ENCODE measurements at regions not wholly inside any gene's neighbourhood (a gene's known extent, or its start where the extent isn't known, plus 50 kb on each side); places are given as distances from the start of the nearest gene placed in this dataset.

DNA sequence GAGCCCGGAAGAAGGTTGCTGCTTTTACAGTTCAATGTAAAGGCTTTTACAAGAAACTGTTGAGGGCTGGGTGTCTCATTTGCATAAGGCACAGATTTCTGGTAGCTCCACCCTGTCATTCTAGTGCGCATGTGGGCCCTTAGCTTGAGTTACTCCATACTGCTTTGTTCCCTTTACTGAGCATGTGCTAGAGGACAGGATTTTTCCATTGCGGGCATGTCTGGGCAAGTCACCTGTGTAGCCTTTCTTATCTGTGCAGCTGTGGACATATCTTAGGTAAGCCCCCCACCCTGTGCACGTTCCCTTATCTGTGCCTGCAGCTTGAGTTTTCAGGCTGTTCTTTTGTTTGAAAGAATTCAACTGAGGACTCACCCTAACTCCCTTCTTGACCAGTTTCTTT, 56.2 kb upstream of the ARHGAP5 start:
- WGBS, 2 donors, result 91 to 93% methylated on average over 4 of the region's 4 CpGs
- H3K27ac ChIP-seq (ENCODE audit: low read depth in 1 of 2, low read length in 1 of 2), result no peak overlapping the region
- H3K9ac ChIP-seq (ENCODE audit: insufficient read depth in 1 of 2, low read length in 2 of 2), result no peak overlapping the region
- no peak overlapping the region for H3K4me3 ChIP-seq
- TF ChIP-seq, protein P1, sequence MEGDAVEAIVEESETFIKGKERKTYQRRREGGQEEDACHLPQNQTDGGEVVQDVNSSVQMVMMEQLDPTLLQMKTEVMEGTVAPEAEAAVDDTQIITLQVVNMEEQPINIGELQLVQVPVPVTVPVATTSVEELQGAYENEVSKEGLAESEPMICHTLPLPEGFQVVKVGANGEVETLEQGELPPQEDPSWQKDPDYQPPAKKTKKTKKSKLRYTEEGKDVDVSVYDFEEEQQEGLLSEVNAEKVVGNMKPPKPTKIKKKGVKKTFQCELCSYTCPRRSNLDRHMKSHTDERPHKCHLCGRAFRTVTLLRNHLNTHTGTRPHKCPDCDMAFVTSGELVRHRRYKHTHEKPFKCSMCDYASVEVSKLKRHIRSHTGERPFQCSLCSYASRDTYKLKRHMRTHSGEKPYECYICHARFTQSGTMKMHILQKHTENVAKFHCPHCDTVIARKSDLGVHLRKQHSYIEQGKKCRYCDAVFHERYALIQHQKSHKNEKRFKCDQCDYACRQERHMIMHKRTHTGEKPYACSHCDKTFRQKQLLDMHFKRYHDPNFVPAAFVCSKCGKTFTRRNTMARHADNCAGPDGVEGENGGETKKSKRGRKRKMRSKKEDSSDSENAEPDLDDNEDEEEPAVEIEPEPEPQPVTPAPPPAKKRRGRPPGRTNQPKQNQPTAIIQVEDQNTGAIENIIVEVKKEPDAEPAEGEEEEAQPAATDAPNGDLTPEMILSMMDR (IDR thresholded peaks at IDR 0.05; ENCODE audit: control extremely low read depth, extremely low read depth), result no peak
- peaks cover 0 to 13% (median 9%) of the 10 kb centered on the region in 5 donors for H3K4me1 ChIP-seq (ENCODE audit: control insufficient read depth in 5 of 5, insufficient read depth in 5 of 5, low read length in 5 of 5)
- peaks cover 0 to 2% (median 0%) of the 10 kb centered on the region in 4 donors for H3K9me3 ChIP-seq (ENCODE audit: control insufficient read depth in 4 of 4, insufficient read depth in 3 of 4, low read length in 3 of 4)
- H3K27me3 ChIP-seq (ENCODE audit: control insufficient read depth in 3 of 3, insufficient read depth in 3 of 3, low read length in 2 of 3), result no peaks in the 10 kb centered on the region
- no peak for ATAC-seq (ENCODE audit: insufficient read depth, low FRiP score)
- DNase-seq, result no peak
- H3K36me3 ChIP-seq (ENCODE audit: control insufficient read depth in 4 of 4, insufficient read depth in 4 of 4, low read length in 4 of 4), result no peaks in the 10 kb centered on the region

DNA sequence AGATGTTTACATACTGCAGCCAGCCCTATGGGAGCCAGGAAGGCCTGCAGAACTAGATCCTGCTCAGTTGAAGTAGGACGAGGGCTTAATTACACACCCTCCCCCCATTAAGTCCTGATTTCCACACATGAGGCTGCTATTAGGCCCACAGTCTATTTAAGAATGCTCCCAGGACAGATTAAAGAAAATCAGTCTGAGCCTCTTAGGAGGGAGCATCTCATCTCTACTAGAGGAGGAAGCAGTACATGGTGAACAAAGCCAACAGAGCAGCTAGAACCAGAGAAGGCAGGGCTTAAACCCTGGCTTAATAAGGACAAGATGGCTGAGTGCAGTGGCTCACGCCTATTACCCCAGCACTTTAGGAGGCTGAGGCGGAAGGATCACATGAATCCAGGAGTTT, 55.8 kb upstream of the ARHGAP5 start:
- Histone ChIP-seq H3K27me3 (ENCODE audit: control insufficient read depth in 3 of 3, insufficient read depth in 3 of 3, low read length in 2 of 3) (no peaks in the 10 kb centered on the region), H3K36me3 (ENCODE audit: control insufficient read depth in 4 of 4, insufficient read depth in 4 of 4, low read length in 4 of 4) (no peaks in the 10 kb centered on the region), H3K27ac (ENCODE audit: low read depth in 1 of 2, low read length in 1 of 2) (no peak overlapping the region), H3K9me3 (ENCODE audit: control insufficient read depth in 4 of 4, insufficient read depth in 3 of 4, low read length in 3 of 4) (peaks cover 0 to 2% (median 0%) of the 10 kb centered on the region in 4 donors), H3K9ac (ENCODE audit: insufficient read depth in 1 of 2, low read length in 2 of 2) (no peak overlapping the region), H3K4me1 (ENCODE audit: control insufficient read depth in 5 of 5, insufficient read depth in 5 of 5, low read length in 5 of 5) (peaks cover 0 to 13% (median 9%) of the 10 kb centered on the region in 5 donors), H3K4me3 (no peak overlapping the region)
- ATAC-seq (ENCODE audit: insufficient read depth, low FRiP score) (no peak), DNase-seq (no peak)
- 87% methylated on average over 3 of the region's 3 CpGs for WGBS, 2 donors
- TF ChIP-seq, protein P1 (IDR thresholded peaks at IDR 0.05; ENCODE audit: control extremely low read depth, extremely low read depth), result no peak

DNA sequence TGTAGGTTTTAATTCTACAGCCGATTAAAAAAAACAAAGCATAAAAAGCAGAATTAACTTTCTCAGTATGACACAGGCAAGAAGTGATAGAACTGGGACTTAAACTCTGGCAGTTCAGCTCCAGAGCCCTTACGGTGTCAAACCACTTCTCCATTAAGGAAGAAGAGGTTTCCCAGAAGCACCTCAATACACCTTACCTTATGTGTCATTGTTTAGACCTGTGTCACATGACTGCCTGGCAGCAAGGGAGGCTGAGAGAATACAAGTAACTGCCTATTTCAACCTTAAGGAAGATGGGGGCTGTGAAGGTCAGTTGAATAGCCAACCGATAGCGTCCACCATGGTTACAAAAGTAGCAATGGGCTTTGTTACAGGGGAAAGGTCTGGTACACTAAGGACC, 54.6 kb upstream of the ARHGAP5 start:
- no peak overlapping the region for H3K9ac ChIP-seq (ENCODE audit: insufficient read depth in 1 of 2, low read length in 2 of 2)
- H3K4me3 ChIP-seq, result no peak overlapping the region

More for the DNA sequence above, 54.6 kb upstream of the ARHGAP5 start:
- ATAC-seq (ENCODE audit: insufficient read depth, low FRiP score) (no peak), DNase-seq (no peak)
- Histone ChIP-seq H3K9me3 (ENCODE audit: control insufficient read depth in 4 of 4, insufficient read depth in 3 of 4, low read length in 3 of 4) (no peaks in the 10 kb centered on the region), H3K36me3 (ENCODE audit: control insufficient read depth in 4 of 4, insufficient read depth in 4 of 4, low read length in 4 of 4) (no peaks in the 10 kb centered on the region), H3K4me1 (ENCODE audit: control insufficient read depth in 5 of 5, insufficient read depth in 5 of 5, low read length in 5 of 5) (peaks cover 0 to 13% (median 9%) of the 10 kb centered on the region in 5 donors), H3K27ac (ENCODE audit: low read depth in 1 of 2, low read length in 1 of 2) (no peak overlapping the region), H3K27me3 (ENCODE audit: control insufficient read depth in 3 of 3, insufficient read depth in 3 of 3, low read length in 2 of 3) (no peaks in the 10 kb centered on the region)
- TF ChIP-seq, protein P1 (IDR thresholded peaks at IDR 0.05; ENCODE audit: control extremely low read depth, extremely low read depth), result no peak
- 91 to 95% methylated on average over 4 of the region's 4 CpGs for WGBS, 2 donors
